C4-2B (cell line): ENCODE measurements at regions not wholly inside any gene's neighbourhood (a gene's known extent, or its start where the extent isn't known, plus 50 kb on each side); places are given as distances from the start of the nearest gene placed in this dataset.

ENCODE experiments used
- H3K27ac ChIP-seq: fragments of 450-650 bp; 2 replicates; pipeline ENCODE4 v1.5.1; 2017
- CTCF ChIP-seq: fragments of 450-650 bp; conservative IDR thresholded peaks from 2 replicates; pipeline ENCODE4 v1.5.1; 2017; ENCODE audit warnings: mild to moderate bottlenecking
- ZFX ChIP-seq: fragments of 450-650 bp; IDR thresholded peaks from 2 replicates; pipeline ENCODE4 v1.6.1; 2017

GRCh38 chr12:93116632-93117031 lies 187.5 kb upstream of the EEA1 start:
- H3K27ac ChIP-seq: no peak overlapping the region
- no peak for TF ChIP-seq CTCF
- TF ChIP-seq ZFX: no peak

- no peak overlapping the region for H3K27ac ChIP-seq
Measured at GRCh38 chr12:93121729-93122488, 192.8 kb upstream of the EEA1 start.

GRCh38 chr12:93122569-93123091 lies 193.5 kb upstream of the EEA1 start:
- TF ChIP-seq ZFX (no peak), CTCF (no peak)
- no peak overlapping the region for H3K27ac ChIP-seq

More at GRCh38 chr12:93121729-93122488, 192.8 kb upstream of the EEA1 start:
- TF ChIP-seq ZFX (no peak), CTCF (no peak)

DNA sequence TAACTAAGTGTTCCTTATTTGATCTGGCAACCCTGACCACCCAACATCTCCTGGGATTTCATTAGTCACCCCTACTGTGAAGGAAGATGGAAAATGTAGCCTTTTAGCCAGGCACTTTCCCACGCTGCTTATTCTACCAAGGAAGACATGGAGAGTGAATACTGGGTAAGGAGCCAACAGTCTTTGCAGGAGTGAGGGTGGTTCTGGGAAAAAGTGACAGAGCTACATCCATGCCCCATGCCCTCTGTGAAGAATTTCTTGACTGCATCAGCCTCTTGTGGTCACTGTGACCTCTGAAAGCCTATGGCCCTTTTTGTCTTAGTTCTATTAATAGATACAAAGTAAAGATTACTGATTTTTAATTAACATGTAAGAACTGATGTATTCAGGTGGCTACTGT lies 196.0 kb upstream of the EEA1 start:
- no peak overlapping the region; the same call in 1 of the 2 replicates for H3K27ac ChIP-seq
- TF ChIP-seq ZFX (no peak), CTCF (no peak)

GRCh38 chr12:93126069-93126474 lies 197.0 kb upstream of the EEA1 start:
- TF ChIP-seq CTCF (no peak), ZFX (no peak)
- no peak overlapping the region for H3K27ac ChIP-seq

GRCh38 chr12:93127107-93127560 lies 198.0 kb upstream of the EEA1 start:
- TF ChIP-seq CTCF (no peak), ZFX (no peak)
- H3K27ac ChIP-seq: no peak overlapping the region

DNA sequence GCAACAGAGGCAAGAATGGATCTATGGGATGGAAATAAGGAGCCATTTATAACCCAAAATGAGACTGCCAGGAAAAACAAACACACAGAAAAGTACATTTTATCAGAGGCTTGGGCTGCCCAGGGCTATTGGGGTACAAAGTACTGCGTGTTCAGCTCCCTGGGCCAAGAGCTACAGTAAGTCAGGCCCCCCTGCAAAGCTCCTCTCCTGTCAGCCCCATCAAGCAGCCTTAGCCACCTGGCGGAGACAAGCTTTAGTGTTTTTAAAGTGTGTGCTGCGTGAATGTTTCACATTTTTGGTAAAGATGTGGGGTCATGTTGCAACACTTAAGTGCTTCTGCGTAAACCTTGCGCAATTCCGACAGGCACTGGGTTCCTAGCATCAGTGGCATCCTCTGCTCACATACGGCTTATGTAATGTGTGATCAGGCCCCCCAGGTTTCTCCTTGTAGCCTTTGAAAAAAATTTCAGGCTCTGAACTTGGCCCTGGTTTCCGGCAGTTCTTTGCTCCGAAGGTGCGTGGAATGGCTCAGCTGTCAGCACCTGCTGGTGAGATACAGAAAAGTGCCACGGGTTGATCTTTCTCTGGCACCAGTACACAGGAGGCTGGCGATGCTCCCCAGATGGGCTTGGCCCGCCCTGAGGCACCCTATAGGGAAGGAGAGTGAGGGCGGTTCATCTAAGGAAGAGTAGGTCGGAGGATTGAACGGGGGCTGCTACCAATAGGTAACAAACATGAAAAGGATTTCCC lies 198.7 kb upstream of the EEA1 start:
- TF ChIP-seq CTCF (no peak), ZFX (no peak)
- no peak overlapping the region for H3K27ac ChIP-seq
